ENCODE measurements at regions not wholly inside any gene's neighbourhood (a gene's known extent, or its start where the extent isn't known, plus 50 kb on each side); places are given as distances from the start of the nearest gene placed in this dataset.

DNA sequence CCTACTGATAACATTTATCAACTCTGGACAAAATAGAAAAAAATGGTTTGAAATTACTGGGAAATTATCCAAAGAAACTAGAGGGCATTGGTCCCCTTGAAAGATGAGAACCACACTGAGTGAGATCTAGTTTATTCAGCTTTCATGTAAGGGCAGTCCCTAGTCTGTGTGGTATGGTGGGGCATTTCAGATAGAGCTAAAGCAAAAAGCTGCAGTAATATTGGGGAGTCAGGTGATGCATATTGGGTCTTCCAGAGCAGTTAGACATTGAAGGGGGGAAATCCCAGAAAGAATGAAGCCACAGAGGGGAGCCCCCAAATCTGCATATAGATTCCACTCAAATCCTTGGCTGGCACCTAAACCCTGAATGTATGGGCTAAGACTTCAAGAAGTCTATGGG, 347.7 kb upstream of the POU3F1 start:
- H3K4me3 Mint-ChIP-seq: no peak overlapping the region
- POLR2A ChIA-PET: no interaction called here
- no peak overlapping the region for H3K27ac Mint-ChIP-seq
- peaks cover 43% of the 10 kb centered on the region for H3K27me3 Mint-ChIP-seq
- peaks cover 4% of the 10 kb centered on the region for H3K36me3 Mint-ChIP-seq
- intact Hi-C loops (cut with micrococcal nuclease): no loop called here
- no peaks in the 10 kb centered on the region for H3K4me1 Mint-ChIP-seq (ENCODE audit: low read depth)
- CTCF ChIA-PET: no interaction called here
- H3K9me3 Mint-ChIP-seq: peaks cover 20% of the 10 kb centered on the region
- DNase-seq: no peak

DNA sequence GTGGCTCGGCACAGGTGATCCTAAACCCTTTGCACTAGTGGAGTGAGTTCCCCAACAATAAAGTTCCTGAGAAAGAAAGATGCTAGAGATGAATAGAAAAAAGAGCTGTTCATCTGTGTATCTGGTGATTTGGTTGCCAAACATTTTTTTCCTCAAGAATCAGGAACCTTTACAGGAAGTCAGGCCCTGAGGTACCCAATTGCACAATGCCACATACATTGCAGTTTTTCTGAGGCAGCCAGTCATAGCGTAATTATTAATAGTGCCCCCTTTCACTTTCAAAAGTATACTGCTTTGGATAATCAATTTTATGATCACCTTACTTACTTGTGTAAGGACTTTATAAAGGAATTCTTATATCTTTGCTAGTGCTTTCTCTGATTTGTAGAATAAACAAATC, 346.3 kb upstream of the POU3F1 start:
- DNase-seq: no peak
- intact Hi-C loops (cut with micrococcal nuclease): no loop called here
- CTCF ChIA-PET: no interaction called here
- Mint-ChIP-seq H3K36me3 (peaks cover 4% of the 10 kb centered on the region), H3K9me3 (peaks cover 23% of the 10 kb centered on the region), H3K27me3 (peaks cover 37% of the 10 kb centered on the region), H3K4me1 (ENCODE audit: low read depth) (no peaks in the 10 kb centered on the region), H3K4me3 (no peak overlapping the region), H3K27ac (no peak overlapping the region)
- POLR2A ChIA-PET: no interaction called here

- POLR2A ChIA-PET: no interaction called here
These were observed 334.7 kb upstream of the POU3F1 start for GRCh38 chr1:38381256-38381655.

GRCh38 chr1:38376577-38376976, 330.0 kb upstream of the POU3F1 start:
- DNase-seq: no peak
- H3K27ac Mint-ChIP-seq: no peak overlapping the region
- no peaks in the 10 kb centered on the region for H3K4me1 Mint-ChIP-seq (ENCODE audit: low read depth)
- no peak overlapping the region for H3K4me3 Mint-ChIP-seq
- H3K36me3 Mint-ChIP-seq: no peaks in the 10 kb centered on the region
- CTCF ChIA-PET: no interaction called here
- intact Hi-C loops (cut with micrococcal nuclease): no loop called here
- H3K9me3 Mint-ChIP-seq: peaks cover 14% of the 10 kb centered on the region
- POLR2A ChIA-PET: no interaction called here
- peaks cover 3% of the 10 kb centered on the region for H3K27me3 Mint-ChIP-seq

More at GRCh38 chr1:38381256-38381655, 334.7 kb upstream of the POU3F1 start:
- Mint-ChIP-seq H3K27ac (no peak overlapping the region), H3K36me3 (no peaks in the 10 kb centered on the region), H3K4me3 (no peak overlapping the region), H3K4me1 (ENCODE audit: low read depth) (no peaks in the 10 kb centered on the region), H3K27me3 (peaks cover 4% of the 10 kb centered on the region), H3K9me3 (no peaks in the 10 kb centered on the region)
- CTCF ChIA-PET: no interaction called here
- intact Hi-C loops (cut with micrococcal nuclease): no loop called here
- no peak for DNase-seq

DNA sequence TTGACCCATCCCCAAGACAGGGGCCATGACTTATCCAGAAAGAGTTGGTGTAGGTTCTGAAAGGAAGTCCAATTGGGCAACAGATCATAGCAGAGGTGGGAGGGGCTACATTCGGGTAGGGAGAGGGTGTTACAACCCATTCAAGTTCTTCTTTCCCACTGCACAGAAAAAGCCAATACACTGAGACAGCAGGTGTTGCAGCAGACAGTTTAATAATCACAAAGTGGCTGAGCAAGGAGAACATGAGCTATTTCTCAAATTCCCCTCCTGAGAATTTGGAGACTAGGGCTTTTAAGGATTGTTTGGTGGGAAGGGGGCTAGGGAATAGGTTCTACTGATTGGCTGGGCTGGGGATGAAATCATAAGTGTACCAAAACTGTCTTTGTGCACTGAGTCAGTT, 328.4 kb upstream of the POU3F1 start:
- ChIA-PET POLR2A (no interaction called here), CTCF (no interaction called here)
- DNase-seq: no peak
- no peaks in the 10 kb centered on the region for H3K36me3 Mint-ChIP-seq
- no peak overlapping the region for H3K27ac Mint-ChIP-seq
- peaks cover 5% of the 10 kb centered on the region for H3K27me3 Mint-ChIP-seq
- H3K4me1 Mint-ChIP-seq (ENCODE audit: low read depth): no peaks in the 10 kb centered on the region
- H3K9me3 Mint-ChIP-seq: peaks cover 14% of the 10 kb centered on the region
- no peak overlapping the region for H3K4me3 Mint-ChIP-seq
- intact Hi-C loops (cut with micrococcal nuclease): no loop called here

DNA sequence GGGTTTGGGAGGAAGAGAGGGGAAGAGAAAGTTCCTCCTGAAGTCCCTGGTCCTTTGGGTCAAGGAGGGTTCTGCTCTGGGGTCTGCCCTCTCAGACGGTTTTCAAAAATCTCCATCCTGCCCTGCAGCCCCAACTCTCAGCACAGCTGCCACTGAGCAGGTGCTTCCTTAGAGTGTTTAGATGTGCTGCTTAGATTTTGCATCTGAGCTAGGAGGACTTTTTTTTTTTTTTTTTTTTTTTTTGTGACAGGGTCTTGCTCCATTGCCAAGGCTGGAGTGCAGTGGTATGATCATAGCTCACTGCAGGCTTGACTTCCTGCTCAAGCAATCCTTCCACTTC, 324.9 kb upstream of the POU3F1 start:
- Mint-ChIP-seq H3K27me3 (peaks cover 7% of the 10 kb centered on the region), H3K4me1 (ENCODE audit: low read depth) (no peaks in the 10 kb centered on the region), H3K4me3 (no peak overlapping the region), H3K9me3 (peaks cover 14% of the 10 kb centered on the region), H3K36me3 (no peaks in the 10 kb centered on the region), H3K27ac (no peak overlapping the region)
- CTCF ChIA-PET: no interaction called here
- DNase-seq: no peak
- POLR2A ChIA-PET: interaction anchor here (0.7 kb wide), 1 partner anchor 405 kb away, joined by 4 read pairs; no protein-coding TSS in a partner anchor
- intact Hi-C loops (cut with micrococcal nuclease): no loop called here

- DNase-seq: no peak
- POLR2A ChIA-PET: interaction anchor here (0.7 kb wide), 1 partner anchor 406 kb away, joined by 4 read pairs; no protein-coding TSS in a partner anchor
- H3K36me3 Mint-ChIP-seq: no peaks in the 10 kb centered on the region
- no peak overlapping the region for H3K4me3 Mint-ChIP-seq
- CTCF ChIA-PET: no interaction called here
- intact Hi-C loops (cut with micrococcal nuclease): no loop called here
- peaks cover 7% of the 10 kb centered on the region for H3K27me3 Mint-ChIP-seq
- H3K4me1 Mint-ChIP-seq (ENCODE audit: low read depth): no peaks in the 10 kb centered on the region
- H3K27ac Mint-ChIP-seq: no peak overlapping the region
- H3K9me3 Mint-ChIP-seq: peaks cover 14% of the 10 kb centered on the region
These were observed 324.3 kb upstream of the POU3F1 start for GRCh38 chr1:38370716-38371504.

DNA sequence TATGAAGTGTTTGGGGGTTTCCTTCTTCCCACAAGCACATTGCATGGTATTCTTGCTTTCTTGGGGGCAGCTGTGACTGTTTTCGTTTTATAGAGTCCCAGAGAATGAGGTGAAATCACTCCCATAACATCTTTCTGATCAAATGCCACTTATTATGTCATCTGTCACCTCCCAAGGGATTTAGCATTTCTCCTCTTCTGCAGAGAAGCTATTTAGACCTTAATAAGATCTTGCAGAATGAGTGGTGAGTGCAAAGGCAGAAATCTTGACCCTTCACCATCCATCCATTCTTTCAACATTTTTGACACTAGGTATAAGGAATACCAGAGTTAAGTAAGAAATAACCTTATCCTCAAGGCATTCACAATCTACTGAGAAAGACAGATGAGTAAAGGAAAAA, 318.6 kb upstream of the POU3F1 start:
- intact Hi-C loops (cut with micrococcal nuclease): no loop called here
- Mint-ChIP-seq H3K4me3 (no peak overlapping the region), H3K27ac (no peak overlapping the region), H3K27me3 (peaks cover 4% of the 10 kb centered on the region), H3K9me3 (no peaks in the 10 kb centered on the region), H3K36me3 (no peaks in the 10 kb centered on the region), H3K4me1 (ENCODE audit: low read depth) (no peaks in the 10 kb centered on the region)
- ChIA-PET POLR2A (no interaction called here), CTCF (no interaction called here)
- no peak for DNase-seq

DNA sequence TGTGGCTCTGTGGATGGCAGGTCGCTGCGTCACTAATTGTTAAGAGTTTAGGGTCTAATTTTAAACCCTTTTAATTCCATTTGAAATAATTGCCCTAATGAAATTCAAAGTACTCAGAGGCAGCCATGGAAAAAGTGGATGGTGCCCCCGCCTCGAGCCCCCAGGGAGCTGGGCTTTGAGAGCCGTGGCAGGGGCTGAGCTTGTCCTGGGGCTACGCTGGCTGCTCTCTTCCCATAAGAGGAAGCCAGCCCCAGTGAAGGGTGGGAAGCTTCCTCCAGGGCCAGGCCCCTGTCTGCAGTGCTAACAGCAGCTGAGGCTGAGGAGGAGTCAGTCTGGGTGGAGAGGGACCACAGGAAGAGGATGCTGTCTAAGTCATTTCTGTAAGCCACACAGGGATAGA, 315.0 kb upstream of the POU3F1 start:
- ChIA-PET CTCF (no interaction called here), POLR2A (no interaction called here)
- intact Hi-C loops (cut with micrococcal nuclease): no loop called here
- Mint-ChIP-seq H3K9me3 (no peaks in the 10 kb centered on the region), H3K27me3 (no peaks in the 10 kb centered on the region), H3K36me3 (no peaks in the 10 kb centered on the region), H3K27ac (no peak overlapping the region), H3K4me3 (no peak overlapping the region), H3K4me1 (ENCODE audit: low read depth) (no peaks in the 10 kb centered on the region)
- DNase-seq: no peak

- intact Hi-C loops (cut with micrococcal nuclease): no loop called here
- DNase-seq: no peak
- H3K4me3 Mint-ChIP-seq: no peak overlapping the region
- ChIA-PET POLR2A (no interaction called here), CTCF (no interaction called here)
- no peaks in the 10 kb centered on the region for H3K4me1 Mint-ChIP-seq (ENCODE audit: low read depth)
- no peak overlapping the region for H3K27ac Mint-ChIP-seq
- H3K27me3 Mint-ChIP-seq: no peaks in the 10 kb centered on the region
- no peaks in the 10 kb centered on the region for H3K36me3 Mint-ChIP-seq
- no peaks in the 10 kb centered on the region for H3K9me3 Mint-ChIP-seq
These were observed 314.2 kb upstream of the POU3F1 start for GRCh38 chr1:38360807-38361206.

DNA sequence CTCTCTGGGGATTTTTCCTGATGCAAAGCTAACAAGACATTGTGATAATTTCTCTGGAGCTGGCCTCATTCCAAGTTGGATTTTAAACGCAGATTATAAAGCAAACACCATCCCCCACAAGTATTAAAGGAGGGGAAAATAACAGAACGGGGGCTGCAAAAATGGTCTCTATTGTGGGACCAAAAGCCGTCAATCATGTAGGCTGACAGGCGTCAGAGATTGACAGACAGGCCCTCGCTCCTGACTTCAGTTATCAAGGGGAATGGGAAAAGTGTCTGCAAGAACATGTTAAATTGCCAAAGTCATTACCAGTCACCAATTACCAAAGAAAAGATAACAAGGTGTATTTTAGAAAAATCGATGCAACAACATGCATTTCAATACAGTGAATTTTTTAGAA, 307.4 kb upstream of the POU3F1 start:
- Mint-ChIP-seq H3K36me3 (no peaks in the 10 kb centered on the region), H3K4me3 (no peak overlapping the region), H3K27me3 (peaks cover 23% of the 10 kb centered on the region), H3K9me3 (peaks cover under 1% of the 10 kb centered on the region), H3K27ac (no peak overlapping the region), H3K4me1 (ENCODE audit: low read depth) (no peaks in the 10 kb centered on the region)
- intact Hi-C loops (cut with micrococcal nuclease): no loop called here
- ChIA-PET CTCF (interaction anchor here (0.7 kb wide), 1 partner anchor 300 kb away, joined by 3 read pairs; no protein-coding TSS in a partner anchor), POLR2A (no interaction called here)
- no peak for DNase-seq

- intact Hi-C loops (cut with micrococcal nuclease): no loop called here
- no peak for DNase-seq
- POLR2A ChIA-PET: no interaction called here
- no peak overlapping the region for H3K27ac Mint-ChIP-seq
- H3K36me3 Mint-ChIP-seq: no peaks in the 10 kb centered on the region
- peaks cover 12% of the 10 kb centered on the region for H3K9me3 Mint-ChIP-seq
- CTCF ChIA-PET: no interaction called here
- H3K27me3 Mint-ChIP-seq: peaks cover 25% of the 10 kb centered on the region
- no peak overlapping the region for H3K4me3 Mint-ChIP-seq
- H3K4me1 Mint-ChIP-seq (ENCODE audit: low read depth): no peaks in the 10 kb centered on the region
These were observed 306.3 kb upstream of the POU3F1 start for GRCh38 chr1:38352869-38353268.

- DNase-seq: no peak
- intact Hi-C loops (cut with micrococcal nuclease): no loop called here
- ChIA-PET POLR2A (no interaction called here), CTCF (no interaction called here)
- Mint-ChIP-seq H3K9me3 (peaks cover 17% of the 10 kb centered on the region), H3K4me3 (no peak overlapping the region), H3K4me1 (ENCODE audit: low read depth) (peaks cover 7% of the 10 kb centered on the region), H3K27ac (no peak overlapping the region), H3K36me3 (no peaks in the 10 kb centered on the region), H3K27me3 (peaks cover 14% of the 10 kb centered on the region)
These were observed 301.0 kb upstream of the POU3F1 start for GRCh38 chr1:38347446-38348175.

All from activated CD4-positive, alpha-beta memory T cell treated with anti-CD3 and anti-CD28 coated beads for 36 hours (primary cell).